NCI-H524 treated with DMSO at 0.1 percent for 48 hours (cell line): ENCODE measurements at regions not wholly inside any gene's neighbourhood (a gene's known extent, or its start where the extent isn't known, plus 50 kb on each side); places are given as distances from the start of the nearest gene placed in this dataset.

Experiments used
- DNase-seq: peaks from one replicate; lab custom pipeline; 2025; lab: John Stamatoyannopoulos, UW

DNA sequence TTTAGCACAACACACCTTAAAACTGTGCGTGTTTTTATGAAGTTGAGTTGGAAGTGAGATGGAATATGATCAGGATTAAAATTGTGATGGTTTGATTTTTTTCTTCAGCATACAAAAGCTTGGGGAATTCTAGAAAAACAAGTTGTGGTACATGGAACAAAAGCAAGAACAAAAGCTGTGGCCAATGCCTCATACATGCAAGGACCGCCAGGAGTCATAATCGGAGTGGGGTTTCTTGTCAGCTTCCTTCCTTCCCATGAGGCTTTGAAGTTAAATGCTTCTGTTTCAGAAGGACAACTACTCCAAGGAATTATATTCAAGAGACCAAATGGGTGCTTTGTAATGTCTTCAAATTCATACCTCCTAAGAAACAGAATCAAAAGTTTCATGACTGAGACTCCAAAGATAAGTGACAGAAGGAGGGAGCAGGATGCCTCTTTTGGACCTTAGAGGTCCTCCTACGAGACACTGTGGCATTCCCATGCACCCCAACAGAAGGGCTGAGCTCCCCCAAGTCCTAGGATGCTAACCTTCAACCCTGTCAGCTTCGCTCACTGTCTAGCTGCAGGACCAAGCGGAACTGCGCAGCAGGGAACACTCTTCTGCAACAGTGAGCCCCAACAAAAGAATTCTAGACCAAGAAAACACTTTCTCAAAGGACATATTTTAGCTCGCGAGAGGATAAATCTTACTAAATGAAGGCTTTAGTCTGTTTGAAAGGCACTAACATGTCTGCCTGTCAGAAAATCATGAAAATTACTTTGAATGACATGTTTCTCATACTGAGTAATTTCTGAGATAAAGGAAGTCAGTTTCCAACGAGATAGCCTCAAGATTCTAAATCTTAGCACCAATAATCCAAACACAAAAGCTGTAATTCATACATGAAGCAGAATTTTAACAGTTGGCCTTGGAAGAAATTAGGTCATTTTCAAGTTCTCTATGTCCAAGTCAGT lies 108.5 kb upstream of the NHSL1 start:
- DNase-seq: no peak

DNA sequence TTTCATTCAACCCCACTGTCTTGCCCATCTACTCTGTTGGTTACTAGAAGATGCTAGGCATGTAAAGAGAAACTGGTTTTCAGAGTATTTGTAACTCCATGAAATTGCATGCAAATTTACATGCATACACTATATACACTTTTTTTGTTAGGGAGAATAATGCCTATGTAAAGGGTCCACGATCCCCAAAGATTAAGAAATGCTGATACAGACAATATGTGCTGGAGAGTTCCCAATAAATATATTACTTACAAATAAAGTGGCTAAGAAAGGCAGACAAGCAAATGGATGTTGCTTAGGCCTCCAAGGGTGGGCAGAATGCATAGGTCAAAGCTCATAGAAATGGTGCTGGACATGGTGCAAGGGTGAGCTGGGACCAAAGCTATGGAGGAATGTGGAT lies 109.6 kb upstream of the NHSL1 start:
- DNase-seq: no peak

DNA sequence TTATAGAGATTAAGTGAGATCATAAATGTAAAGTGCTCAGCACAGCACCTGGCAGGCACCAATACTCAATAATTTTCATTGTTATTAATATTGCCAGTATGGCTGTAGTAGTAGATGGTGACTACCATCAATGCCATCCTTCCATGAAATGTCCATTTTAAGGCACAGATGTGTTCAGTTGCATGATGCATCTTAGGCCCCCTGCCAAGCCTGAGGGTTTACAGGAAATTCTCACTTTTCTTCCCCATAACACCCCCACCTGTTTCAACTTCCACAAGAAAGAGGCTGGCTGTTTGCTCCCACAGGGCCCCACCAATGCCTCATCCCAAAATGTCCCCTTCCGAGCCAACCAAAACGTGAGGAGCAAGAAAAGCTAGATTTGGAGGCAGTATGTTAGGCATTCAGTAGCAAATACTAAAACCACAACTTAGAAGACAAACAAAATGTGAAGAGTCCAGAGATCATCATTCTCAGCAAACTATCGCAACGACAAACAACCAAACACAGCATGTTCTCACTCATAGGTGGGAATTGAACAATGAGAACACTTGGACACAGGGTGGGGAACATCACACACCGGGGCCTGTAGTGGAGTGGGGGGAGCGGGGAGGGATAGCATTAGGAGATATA lies 110.6 kb upstream of the NHSL1 start:
- no peak for DNase-seq

DNA sequence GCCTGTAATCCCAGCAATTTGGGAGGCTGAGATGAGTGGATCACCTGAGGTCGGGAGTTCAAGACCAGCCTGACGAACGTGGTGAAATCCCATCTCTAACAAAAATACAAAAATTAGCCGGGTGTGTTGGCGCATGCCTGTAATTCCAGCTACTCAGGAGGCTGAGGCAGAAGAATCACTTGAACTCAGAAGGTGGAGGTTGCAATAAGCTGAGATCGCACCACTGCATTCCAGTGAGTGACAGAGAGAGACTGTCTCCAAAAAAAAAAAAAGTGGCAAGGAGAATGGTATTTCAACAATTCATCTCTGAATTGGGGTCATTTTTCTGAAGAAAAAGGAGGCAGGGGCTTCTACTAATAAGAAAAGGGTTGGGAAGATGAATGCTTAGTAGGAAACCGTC lies 111.5 kb upstream of the NHSL1 start:
- DNase-seq: no peak

- no peak for DNase-seq
Observed at GRCh38 chr6:138614151-138614550, 114.9 kb upstream of the NHSL1 start.

GRCh38 chr6:138618168-138618567 lies 118.9 kb upstream of the NHSL1 start:
- DNase-seq: no peak

DNA sequence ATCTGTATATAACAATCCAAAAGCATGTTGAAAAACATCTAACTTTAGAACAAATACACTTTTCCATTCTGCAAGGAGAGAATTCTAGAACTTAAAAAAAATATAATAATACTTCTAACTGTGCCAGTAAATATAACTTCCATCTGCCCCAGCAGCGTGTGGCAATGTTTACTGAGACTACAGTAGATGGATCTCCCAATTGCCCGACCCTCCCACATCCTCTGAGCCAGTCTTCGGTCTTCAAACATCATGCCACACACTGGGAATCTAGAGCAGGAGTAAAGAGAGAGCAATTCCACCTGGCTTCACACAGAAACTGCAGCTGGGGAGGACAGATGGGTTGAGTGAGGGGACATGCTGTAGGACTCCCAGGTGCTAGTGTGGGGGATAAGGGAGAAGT lies 121.3 kb upstream of the NHSL1 start:
- DNase-seq: no peak

DNA sequence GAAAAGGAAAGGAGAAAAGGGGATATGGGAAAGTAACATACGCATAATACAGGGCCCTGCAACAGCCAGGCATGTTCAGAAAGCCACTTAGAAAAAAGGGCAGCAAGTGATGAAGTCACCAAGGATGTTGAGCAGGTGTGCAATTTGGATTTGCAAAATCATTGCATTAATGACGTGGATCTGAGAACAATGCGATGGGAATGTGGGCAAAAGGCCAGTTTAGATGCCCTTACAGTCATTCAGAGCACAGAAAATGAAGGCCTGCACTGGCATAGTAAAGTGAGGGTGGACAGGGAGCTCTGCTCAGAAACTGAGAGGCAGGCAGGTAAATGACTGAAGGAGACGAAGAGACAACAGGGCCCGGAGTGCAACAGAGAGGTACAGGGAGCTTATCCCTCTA lies 123.7 kb upstream of the NHSL1 start:
- no peak for DNase-seq

DNA sequence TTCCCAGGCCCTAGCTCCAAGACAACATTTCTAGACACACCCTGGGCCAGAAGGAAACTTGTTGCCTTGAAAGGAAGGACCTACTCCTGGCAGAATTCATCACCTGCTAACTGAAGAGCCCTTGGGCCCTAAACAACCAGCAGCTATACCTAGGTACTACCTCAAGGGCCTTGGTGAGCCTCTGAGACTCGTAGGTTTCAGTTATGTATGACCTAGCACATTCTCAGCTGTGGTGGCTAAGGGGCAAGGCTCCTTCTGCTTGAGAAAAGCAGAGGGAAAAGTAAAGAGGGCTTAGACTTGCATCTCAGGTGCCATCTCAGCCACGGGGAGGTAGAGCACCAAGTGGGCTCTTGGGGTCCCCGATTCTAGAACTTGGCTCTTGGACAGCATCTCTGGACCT lies 132.3 kb upstream of the NHSL1 start:
- DNase-seq: no peak

DNA sequence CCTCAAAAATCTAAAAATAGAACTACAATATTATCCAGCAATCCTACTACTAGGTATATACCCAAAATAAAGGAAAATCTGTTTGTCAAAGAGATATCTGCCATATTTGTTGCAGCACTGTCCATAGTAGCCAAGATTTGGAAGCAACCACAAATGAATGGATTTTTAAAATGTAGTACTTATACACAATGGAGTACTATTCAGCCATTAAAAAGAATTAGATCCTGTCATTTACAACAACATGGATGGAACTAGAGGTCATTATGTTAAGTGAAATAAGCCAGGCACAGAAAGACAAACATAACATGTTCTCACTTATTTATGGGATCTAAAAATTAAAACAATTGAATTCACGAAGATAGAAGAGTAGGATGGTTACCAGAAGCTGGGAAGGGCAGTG lies 135.7 kb upstream of the CCDC28A start:
- DNase-seq: no peak

GRCh38 chr6:138638604-138639003 lies 135.0 kb upstream of the CCDC28A start:
- no peak for DNase-seq

- DNase-seq: no peak
Observed at GRCh38 chr6:138640028-138640427, 133.5 kb upstream of the CCDC28A start.

DNA sequence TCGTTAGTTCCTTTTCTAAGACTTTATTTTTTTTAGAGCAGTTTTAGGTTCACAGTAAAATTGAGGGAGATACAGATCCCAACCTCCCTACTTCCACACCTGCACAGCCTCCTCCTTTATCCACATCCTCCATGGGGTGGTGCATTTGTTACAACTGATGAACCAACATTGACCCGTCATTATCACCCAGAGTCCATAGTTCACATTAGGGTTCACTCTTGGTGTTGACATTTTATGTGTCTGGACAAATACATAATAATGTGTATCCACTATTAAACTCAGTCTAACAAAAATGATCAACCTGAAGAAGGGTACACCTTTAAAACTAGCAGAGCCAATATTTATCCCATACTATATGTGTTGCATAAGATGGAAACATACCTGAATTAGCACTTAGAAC lies 130.4 kb upstream of the CCDC28A start:
- no peak for DNase-seq

GRCh38 chr6:138645976-138646640 lies 127.5 kb upstream of the CCDC28A start:
- no peak for DNase-seq

DNA sequence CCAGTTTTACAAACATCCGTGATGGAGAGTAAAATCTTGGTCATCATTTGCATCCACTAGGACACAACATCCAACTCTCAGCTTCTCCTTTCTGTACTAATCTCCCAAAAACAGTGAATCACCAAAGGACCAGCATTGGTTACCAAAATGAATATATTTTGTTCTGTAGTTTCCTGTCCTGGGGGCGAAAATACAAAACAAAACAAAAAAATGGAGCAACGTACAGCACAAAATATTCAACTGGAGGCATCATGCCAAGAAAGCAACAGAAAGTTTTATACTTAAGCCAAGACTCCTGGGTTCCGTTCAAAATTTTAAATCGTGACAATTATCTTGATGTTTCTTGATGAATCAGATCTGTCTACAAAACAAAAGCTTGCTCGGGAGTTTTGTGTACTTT lies 126.6 kb upstream of the CCDC28A start:
- no peak for DNase-seq

DNA sequence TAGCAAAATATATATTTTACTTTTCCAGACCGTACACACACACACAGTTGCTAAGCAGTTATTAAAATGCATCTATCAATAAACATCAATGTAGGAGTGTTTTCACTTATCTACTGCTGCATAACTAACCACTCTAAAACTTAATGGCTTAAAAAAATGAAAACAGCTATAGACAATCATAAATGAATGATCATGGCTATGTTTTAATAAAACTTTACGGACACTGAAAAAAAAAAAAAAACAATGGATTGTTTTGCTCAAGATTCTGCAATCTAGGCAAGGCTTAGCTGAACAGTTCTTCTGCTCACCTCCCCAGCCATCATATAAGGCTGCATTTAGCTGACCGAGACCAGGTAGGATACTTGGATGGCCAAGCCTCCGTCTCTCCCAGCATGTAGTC lies 125.4 kb upstream of the CCDC28A start:
- DNase-seq: no peak

- DNase-seq: no peak
Observed at GRCh38 chr6:138651491-138651890, 122.1 kb upstream of the CCDC28A start.

DNA sequence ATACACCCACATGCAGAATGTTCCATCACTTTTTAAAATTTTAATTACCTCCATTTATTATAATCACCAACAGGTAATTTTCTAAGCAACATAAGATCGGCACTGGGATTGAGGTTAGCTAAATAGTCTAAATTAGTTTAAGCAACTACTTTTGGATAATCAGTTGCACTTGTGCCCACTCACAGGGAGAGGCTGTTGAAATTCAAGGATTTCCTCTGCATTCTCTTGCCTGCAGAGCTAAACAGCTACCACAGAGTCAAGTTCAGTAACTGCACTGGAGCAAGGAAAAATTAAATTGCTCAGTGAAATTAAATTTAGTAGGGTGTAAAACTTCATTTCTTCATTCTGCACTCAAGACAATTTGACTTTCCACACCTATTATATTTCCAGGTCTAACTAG lies 120.7 kb upstream of the CCDC28A start:
- no peak for DNase-seq

DNA sequence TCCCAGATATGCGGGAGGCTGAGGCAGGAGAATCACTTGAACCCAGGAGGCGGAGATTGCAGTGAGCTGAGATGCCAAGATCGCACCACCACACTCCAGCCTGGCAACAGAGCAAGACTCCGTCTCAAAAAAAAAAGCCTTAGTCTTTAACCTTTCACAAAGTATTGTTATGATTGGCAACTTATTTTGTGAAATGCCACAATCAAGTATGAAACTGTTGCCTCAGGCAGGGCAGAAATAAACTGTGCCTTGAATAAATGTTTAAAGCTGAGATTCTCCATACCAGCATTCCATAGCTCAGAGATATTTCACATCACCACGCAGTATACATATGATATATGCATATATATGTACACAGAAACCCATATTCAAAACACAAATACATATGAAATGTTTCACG lies 120.1 kb upstream of the CCDC28A start:
- no peak for DNase-seq

DNA sequence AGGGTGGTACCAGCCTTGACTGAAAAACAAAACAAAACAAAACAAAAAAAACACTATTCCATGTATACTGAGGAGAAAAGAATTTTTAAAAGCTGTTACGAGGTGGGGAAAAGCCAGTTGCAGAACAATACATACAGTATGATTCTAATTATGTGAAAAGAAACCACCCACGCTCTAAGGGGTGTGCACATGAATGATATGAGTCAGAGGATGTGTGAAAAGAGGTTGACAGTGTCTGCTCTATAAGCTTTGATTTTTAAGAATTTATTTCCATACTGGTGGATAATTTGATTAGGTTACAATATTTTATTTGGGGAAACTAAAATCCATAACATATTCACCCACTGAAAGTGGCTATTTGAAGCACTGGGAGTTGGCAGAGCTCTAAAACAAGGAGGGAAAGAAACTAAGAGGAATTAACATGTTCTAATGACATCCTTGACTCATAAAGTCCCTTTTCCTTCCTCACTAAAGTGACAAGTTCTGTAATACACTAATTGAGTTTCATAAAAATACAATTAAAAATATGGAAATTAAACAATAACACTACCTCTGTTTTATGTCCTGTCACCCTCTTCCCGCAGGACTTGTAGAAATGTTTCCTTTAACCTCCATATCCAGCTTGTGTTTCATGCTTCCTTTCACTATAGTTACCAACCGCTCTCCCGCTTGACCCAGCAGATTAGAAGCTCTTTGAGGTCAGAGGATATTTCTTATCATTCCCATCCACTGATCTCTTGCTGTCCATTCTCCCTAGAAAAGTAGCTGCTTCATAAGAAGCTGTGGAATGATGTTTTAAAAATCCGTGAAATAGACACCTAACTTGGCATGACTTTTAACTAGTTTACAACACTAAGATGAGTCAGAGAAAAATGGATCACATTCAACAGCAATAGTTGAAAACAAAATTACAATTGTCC lies 118.6 kb upstream of the CCDC28A start:
- DNase-seq: no peak

DNA sequence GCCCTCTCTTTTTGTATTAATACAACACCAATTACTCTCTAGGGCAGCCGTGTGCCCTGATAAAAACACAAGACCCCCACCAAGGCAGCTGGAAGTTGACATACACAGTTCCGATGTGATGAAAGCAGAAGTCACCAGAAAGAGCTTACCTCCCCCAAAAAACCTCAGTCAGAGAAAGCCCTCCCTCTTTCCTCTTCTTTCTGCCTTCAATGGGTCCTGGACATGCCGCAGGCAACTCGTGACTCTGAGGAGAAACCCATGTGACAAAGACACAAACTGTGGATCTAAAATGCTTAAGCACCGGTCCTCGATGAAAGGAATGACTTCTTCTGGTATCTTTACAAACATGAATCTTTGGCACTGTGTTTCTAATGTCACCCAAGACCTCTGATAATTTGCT lies 117.7 kb upstream of the CCDC28A start:
- DNase-seq: no peak
